K562 (cell line): ENCODE measurements at regions not wholly inside any gene's neighbourhood (a gene's known extent, or its start where the extent isn't known, plus 50 kb on each side); places are given as distances from the start of the nearest gene placed in this dataset.

ENCODE experiments used
- ATAC-seq: fragments of 200-7000 bp; cut with Tn5 transposase; 3 replicates; pipeline ENCODE4 v1.9.1; 2020; ENCODE audit warnings: moderate library complexity
- BruUV-seq: library from RNA; stranded (reverse); fragments of 400-500 nt; replicated peaks from 2 replicates; lab custom pipeline; 2021; lab: Mats Ljungman, UMichigan
- CTCF ChIA-PET: fragments of 300-600 bp; formaldehyde crosslinking; extraction: SDS; loops from one replicate; lab custom pipeline; 2021; ENCODE audit warnings: low intra/inter-chr PET ratio; lab: Yijun Ruan, JAX
- POLR2A ChIA-PET: fragments of 300-600, 350-650 bp; sonication (Branson Sonifier 250); formaldehyde crosslinking; extraction: SDS; loops from one replicate; lab custom pipeline; 2021; ENCODE audit warnings: antibody characterized with exemption, inconsistent platforms; lab: Yijun Ruan, JAX
- DNase-seq, 4 experiments: peaks; one replicate each; pipeline versions ENCODE4 v3.0.0 to v3.0.0-alpha.2; 2011 to 2018; ENCODE audit warnings: low spot score in 3 of 4, mixed read lengths in 3 of 4; ENCODE audit errors: extremely low read depth in 1 of 4
- FAIRE-seq: peaks from 2 replicates; lab custom pipeline; 2011; peaks lifted over from hg19 to GRCh38; lab: Jason Lieb, UNC
- H2AFZ ChIP-seq: 2 replicates; pipeline ENCODE4 v1.6.0; 2011; ENCODE audit warnings: low read depth, low read length, control low read depth, inconsistent platforms
- H3K27ac ChIP-seq: fragments of 200-600 bp; 3 replicates; pipeline ENCODE4 v1.8.0; 2011; ENCODE audit warnings: low read depth, mild to moderate bottlenecking, control low read depth, inconsistent platforms, low read length, moderate library complexity, mixed read lengths; ENCODE audit errors: extremely low read depth
- H3K27me3 ChIP-seq, 2 experiments: fragments of 300-600 bp in 1 of 2; 2 replicates in 1 of 2; 3 replicates in 1 of 2; pipeline versions ENCODE4 v1.6.0 to v1.8.0; 2011; ENCODE audit warnings: inconsistent platforms in 2 of 2, low read length in 2 of 2, mild to moderate bottlenecking in 1 of 2, mixed read lengths in 1 of 2, moderate library complexity in 1 of 2; ENCODE audit not compliant: control insufficient read depth in 2 of 2, insufficient read depth in 2 of 2
- H3K36me3 ChIP-seq: fragments of 300-600 bp; 3 replicates; pipeline ENCODE4 v1.8.0; 2011; ENCODE audit warnings: mild to moderate bottlenecking, low read length, inconsistent platforms; ENCODE audit not compliant: control insufficient read depth, insufficient read depth
- H3K4me1 ChIP-seq, 2 experiments: fragments of 200-600 bp in 1 of 2; replicated peaks in 1 of 2; 2 replicates in 1 of 2; 3 replicates in 1 of 2; pipeline versions ENCODE4 v1.5.1 to v1.8.0; 2011; ENCODE audit warnings: inconsistent platforms in 2 of 2, low read length in 2 of 2, mild to moderate bottlenecking in 1 of 2, mixed read lengths in 1 of 2, moderate library complexity in 1 of 2; ENCODE audit not compliant: control insufficient read depth in 2 of 2, insufficient read depth in 2 of 2
- H3K4me2 ChIP-seq: 2 replicates; pipeline ENCODE4 v1.6.1; 2011; ENCODE audit warnings: low read length, control low read depth, inconsistent platforms, mixed read lengths; ENCODE audit not compliant: insufficient read depth
- H3K4me3 ChIP-seq: fragments of 200-600 bp; sonication (generic), shearing (Covaris generic); 2 replicates; pipeline ENCODE4 v1.5.1; 2016; ENCODE audit warnings: control low read depth, inconsistent platforms
- H3K79me2 ChIP-seq: fragments of 200-600 bp; 3 replicates; pipeline ENCODE4 v1.8.0; 2011; ENCODE audit warnings: low read length, inconsistent platforms; ENCODE audit not compliant: control insufficient read depth, insufficient read depth
- H3K9ac ChIP-seq, 2 experiments: 2 replicates each; pipeline versions ENCODE4 v1.6.0 to v1.6.1; 2011; ENCODE audit warnings: low read depth in 2 of 2, low read length in 2 of 2, control low read depth in 1 of 2, inconsistent platforms in 1 of 2, mild to moderate bottlenecking in 1 of 2, mixed read lengths in 1 of 2; ENCODE audit not compliant: insufficient read depth in 1 of 2
- H3K9me1 ChIP-seq: one replicate; pipeline ENCODE4 v1.6.0; 2011; ENCODE audit warnings: inconsistent platforms, mild to moderate bottlenecking, low read length, moderate library complexity; ENCODE audit not compliant: control insufficient read depth, insufficient read depth
- H3K9me3 ChIP-seq: replicated peaks from 2 replicates; pipeline ENCODE4 v1.5.1; 2011; ENCODE audit warnings: low read depth, low read length, inconsistent platforms; ENCODE audit not compliant: control insufficient read depth, insufficient read depth
- H4K20me1 ChIP-seq: replicated peaks from 2 replicates; pipeline ENCODE4 v1.6.1; 2011; ENCODE audit warnings: low read length, inconsistent platforms, mixed read lengths; ENCODE audit not compliant: control insufficient read depth, insufficient read depth
- HNRNPL ChIP-seq: fragments of 200-400 bp; formaldehyde crosslinking; IDR thresholded peaks from 2 replicates; pipeline ENCODE4 v1.6.1; 2017; ENCODE audit warnings: low read depth, mild to moderate bottlenecking, low read length
- KLF6 ChIP-seq: fragments of 250-450 bp; sonication (Bioruptor Pico); IDR thresholded peaks from 2 replicates; pipeline ENCODE4 v1.4.0; 2020; ENCODE audit warnings: mild to moderate bottlenecking, moderate library complexity, borderline replicate concordance
- L3MBTL2 ChIP-seq: fragments of 450-650 bp; IDR thresholded peaks from 2 replicates; pipeline ENCODE4 v1.6.1; 2016; ENCODE audit warnings: mild to moderate bottlenecking, moderate library complexity
- NR4A1 ChIP-seq, 2 experiments: fragments of 250-450 bp in 1 of 2; fragments of 450-650 bp in 1 of 2; sonication (Bioruptor Pico) in 1 of 2; IDR thresholded peaks; 2 replicates each; pipeline versions ENCODE4 v1.4.0 to v1.6.1; 2016 to 2020; ENCODE audit warnings: mild to moderate bottlenecking in 2 of 2, missing compliant biosample characterization in 1 of 2, missing genetic modification characterization in 1 of 2, moderate library complexity in 1 of 2
- PHF21A ChIP-seq: fragments of 450-650 bp; IDR thresholded peaks from 2 replicates; pipeline ENCODE4 v1.6.1; 2017; ENCODE audit warnings: low read depth, borderline replicate concordance
- PHF8 ChIP-seq: fragments of 200-600 bp; sonication (generic); IDR thresholded peaks from 2 replicates; pipeline ENCODE4 v1.6.1; 2012; ENCODE audit warnings: mixed run types, mild to moderate bottlenecking, inconsistent platforms, low read length, moderate library complexity, borderline replicate concordance
- POLR2H ChIP-seq: IDR thresholded peaks from 2 replicates; pipeline ENCODE4 v1.6.1; 2016; ENCODE audit warnings: missing genetic modification characterization, low read depth, mild to moderate bottlenecking, control low read depth, missing compliant biosample characterization, moderate library complexity
- ZNF175 ChIP-seq: fragments of 200-800 bp; sonication (Bioruptor generic); IDR thresholded peaks from 2 replicates; pipeline ENCODE4 v1.6.1; 2016; ENCODE audit warnings: low read depth, mild to moderate bottlenecking, missing genetic modification characterization, missing compliant biosample characterization
- WGBS: fragments of 100-300 bp; shearing (Covaris generic); methylation state at CpG from one replicate; pipeline ENCODE4 v1.1.6; 2016; ENCODE audit warnings: low coverage, mixed read lengths; ENCODE audit not compliant: insufficient coverage; ENCODE audit errors: missing lambda C conversion rate; 5-methylcytosine and 5-hydroxymethylcytosine counted together
- in situ Hi-C: fragments of 300-500 bp; cut with MboI; formaldehyde crosslinking; loops from 4 replicates; pipeline ENCODE4 v1.15.0; 2018; ENCODE audit warnings: inconsistent platforms, mixed read lengths
- intact Hi-C: fragments of 100-400 bp; cut with micrococcal nuclease; formaldehyde crosslinking; loops from 2 replicates; pipeline ENCODE4 v1.14.2; 2022

GRCh38 chr4:187603093-187604025 lies 392.2 kb upstream of the ZFP42 start:
- TF ChIP-seq NR4A1 (CRISPR knock-in tag; IDR thresholded peaks at IDR 0.05) = no peak
- no peak for TF ChIP-seq NR4A1 (tag; IDR thresholded peaks at IDR 0.05)
- no peak for TF ChIP-seq POLR2H
- no peak for TF ChIP-seq HNRNPL
- no peak for TF ChIP-seq KLF6 (CRISPR knock-in tag)
- no peak for TF ChIP-seq PHF8
- no peak for TF ChIP-seq L3MBTL2
- TF ChIP-seq PHF21A = no peak
- TF ChIP-seq ZNF175 (CRISPR knock-in tag) = no peak
- TF ChIP-seq, all 486 proteins: peak for 0
- no peak for ATAC-seq
- Histone ChIP-seq H3K4me3 (no peak overlapping the region), H3K4me1 (no peaks in the 10 kb centered on the region), H3K27ac (no peak overlapping the region), H3K36me3 (no peaks in the 10 kb centered on the region), H2AFZ (no peak overlapping the region), H3K9me3 (no peaks in the 10 kb centered on the region; the same call in 1 of the 2 replicates), H3K27me3 (no peaks in the 10 kb centered on the region), H4K20me1 (no peaks in the 10 kb centered on the region), H3K4me2 (no peak overlapping the region), H3K79me2 (no peaks in the 10 kb centered on the region), H3K9me1 (no peaks in the 10 kb centered on the region), H3K9ac (no peak overlapping the region)
- intact Hi-C loops (loop anchor here (10.0 kb wide), 1 partner anchor 879 kb away; the partner anchor contains the start of gene FAT1), in situ Hi-C loops (no loop called here)
- DNase-seq = no peak
- no peak for FAIRE-seq
- ChIA-PET POLR2A (no interaction called here), CTCF (no interaction called here)
- no TSS peak for BruUV-seq
- WGBS = 2% methylated on average over 5 of the region's 5 CpGs
